ENCODE measurements at regions not wholly inside any gene's neighbourhood (a gene's known extent, or its start where the extent isn't known, plus 50 kb on each side); places are given as distances from the start of the nearest gene placed in this dataset.

DNA sequence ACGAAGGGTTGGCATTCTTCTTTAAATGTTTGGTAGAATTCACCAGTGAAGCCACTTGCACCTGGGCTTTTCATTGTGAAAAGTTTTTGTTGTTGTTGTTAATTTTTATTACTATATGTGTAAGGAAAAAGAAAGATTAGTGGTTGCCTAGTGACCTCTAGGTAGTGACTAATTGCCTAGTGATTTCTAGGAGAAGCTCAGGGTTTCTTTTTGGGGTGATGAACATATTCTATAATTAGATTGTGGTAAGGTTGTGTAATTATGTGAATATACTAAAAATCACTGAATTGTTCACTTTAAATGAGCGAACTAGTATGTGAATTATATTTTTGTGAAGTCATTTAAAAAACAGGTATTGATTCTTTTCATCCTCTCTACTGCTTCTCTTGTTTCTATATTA is 123.8 kb upstream of the TMEM170B start (continued):
- TF ChIP-seq, protein P1, sequence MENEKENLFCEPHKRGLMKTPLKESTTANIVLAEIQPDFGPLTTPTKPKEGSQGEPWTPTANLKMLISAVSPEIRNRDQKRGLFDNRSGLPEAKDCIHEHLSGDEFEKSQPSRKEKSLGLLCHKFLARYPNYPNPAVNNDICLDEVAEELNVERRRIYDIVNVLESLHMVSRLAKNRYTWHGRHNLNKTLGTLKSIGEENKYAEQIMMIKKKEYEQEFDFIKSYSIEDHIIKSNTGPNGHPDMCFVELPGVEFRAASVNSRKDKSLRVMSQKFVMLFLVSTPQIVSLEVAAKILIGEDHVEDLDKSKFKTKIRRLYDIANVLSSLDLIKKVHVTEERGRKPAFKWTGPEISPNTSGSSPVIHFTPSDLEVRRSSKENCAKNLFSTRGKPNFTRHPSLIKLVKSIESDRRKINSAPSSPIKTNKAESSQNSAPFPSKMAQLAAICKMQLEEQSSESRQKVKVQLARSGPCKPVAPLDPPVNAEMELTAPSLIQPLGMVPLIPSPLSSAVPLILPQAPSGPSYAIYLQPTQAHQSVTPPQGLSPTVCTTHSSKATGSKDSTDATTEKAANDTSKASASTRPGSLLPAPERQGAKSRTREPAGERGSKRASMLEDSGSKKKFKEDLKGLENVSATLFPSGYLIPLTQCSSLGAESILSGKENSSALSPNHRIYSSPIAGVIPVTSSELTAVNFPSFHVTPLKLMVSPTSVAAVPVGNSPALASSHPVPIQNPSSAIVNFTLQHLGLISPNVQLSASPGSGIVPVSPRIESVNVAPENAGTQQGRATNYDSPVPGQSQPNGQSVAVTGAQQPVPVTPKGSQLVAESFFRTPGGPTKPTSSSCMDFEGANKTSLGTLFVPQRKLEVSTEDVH (IDR thresholded peaks at IDR 0.05; ENCODE audit: low read depth, partially characterized antibody) = no peak
- TF ChIP-seq POLR2AphosphoS2 (IDR thresholded peaks at IDR 0.05; ENCODE audit: low read depth, low read length) (no peak), PAX5 (IDR thresholded peaks at IDR 0.05; ENCODE audit: borderline replicate concordance, low read depth, low read length) (no peak)
- TF ChIP-seq, protein P2, sequence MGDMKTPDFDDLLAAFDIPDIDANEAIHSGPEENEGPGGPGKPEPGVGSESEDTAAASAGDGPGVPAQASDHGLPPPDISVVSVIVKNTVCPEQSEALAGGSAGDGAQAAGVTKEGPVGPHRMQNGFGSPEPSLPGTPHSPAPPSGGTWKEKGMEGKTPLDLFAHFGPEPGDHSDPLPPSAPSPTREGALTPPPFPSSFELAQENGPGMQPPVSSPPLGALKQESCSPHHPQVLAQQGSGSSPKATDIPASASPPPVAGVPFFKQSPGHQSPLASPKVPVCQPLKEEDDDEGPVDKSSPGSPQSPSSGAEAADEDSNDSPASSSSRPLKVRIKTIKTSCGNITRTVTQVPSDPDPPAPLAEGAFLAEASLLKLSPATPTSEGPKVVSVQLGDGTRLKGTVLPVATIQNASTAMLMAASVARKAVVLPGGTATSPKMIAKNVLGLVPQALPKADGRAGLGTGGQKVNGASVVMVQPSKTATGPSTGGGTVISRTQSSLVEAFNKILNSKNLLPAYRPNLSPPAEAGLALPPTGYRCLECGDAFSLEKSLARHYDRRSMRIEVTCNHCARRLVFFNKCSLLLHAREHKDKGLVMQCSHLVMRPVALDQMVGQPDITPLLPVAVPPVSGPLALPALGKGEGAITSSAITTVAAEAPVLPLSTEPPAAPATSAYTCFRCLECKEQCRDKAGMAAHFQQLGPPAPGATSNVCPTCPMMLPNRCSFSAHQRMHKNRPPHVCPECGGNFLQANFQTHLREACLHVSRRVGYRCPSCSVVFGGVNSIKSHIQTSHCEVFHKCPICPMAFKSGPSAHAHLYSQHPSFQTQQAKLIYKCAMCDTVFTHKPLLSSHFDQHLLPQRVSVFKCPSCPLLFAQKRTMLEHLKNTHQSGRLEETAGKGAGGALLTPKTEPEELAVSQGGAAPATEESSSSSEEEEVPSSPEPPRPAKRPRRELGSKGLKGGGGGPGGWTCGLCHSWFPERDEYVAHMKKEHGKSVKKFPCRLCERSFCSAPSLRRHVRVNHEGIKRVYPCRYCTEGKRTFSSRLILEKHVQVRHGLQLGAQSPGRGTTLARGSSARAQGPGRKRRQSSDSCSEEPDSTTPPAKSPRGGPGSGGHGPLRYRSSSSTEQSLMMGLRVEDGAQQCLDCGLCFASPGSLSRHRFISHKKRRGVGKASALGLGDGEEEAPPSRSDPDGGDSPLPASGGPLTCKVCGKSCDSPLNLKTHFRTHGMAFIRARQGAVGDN (IDR thresholded peaks at IDR 0.05) = no peak

Data from GM12878 (cell line).